Dedifferentiated amniotic fluid mesenchymal stem cell (primary cell): ENCODE measurements at regions not wholly inside any gene's neighbourhood (a gene's known extent, or its start where the extent isn't known, plus 50 kb on each side); places are given as distances from the start of the nearest gene placed in this dataset.

Source experiments
- DNase-seq: peaks from one replicate; pipeline ENCODE4 v3.0.0-alpha.2; 2016; ENCODE audit errors: extremely low spot score

DNA sequence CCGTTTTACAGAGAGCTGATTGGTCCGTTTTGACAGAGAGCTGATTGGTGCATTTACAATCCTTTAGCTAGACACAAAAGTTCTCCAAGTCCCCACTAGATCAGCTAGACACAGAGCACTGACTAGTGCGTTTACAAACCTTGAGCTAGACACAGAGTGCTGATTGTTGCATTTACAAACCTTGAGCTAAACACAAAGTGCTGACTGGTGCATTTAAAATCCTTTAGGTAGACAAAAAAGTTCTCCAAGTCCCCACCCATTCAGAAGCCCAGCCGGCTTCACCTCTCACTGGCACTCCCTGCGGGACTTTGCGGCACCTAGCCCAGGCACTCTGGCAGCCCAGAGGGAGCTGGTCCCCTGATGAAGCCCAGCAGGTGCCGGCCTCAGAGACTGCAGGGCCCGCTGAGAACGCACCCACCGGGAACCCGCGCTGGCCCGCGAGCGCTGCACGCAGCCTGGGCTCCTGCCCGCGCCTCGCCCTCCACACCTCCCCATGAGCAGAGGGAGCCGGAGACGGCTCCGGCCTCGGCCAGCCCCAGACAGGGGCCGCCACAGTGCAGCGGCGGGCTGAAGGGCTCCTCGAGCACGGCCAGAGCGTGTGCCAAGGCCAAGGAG is 508.1 kb upstream of the CHAC2 start:
- DNase-seq: no peak

DNA sequence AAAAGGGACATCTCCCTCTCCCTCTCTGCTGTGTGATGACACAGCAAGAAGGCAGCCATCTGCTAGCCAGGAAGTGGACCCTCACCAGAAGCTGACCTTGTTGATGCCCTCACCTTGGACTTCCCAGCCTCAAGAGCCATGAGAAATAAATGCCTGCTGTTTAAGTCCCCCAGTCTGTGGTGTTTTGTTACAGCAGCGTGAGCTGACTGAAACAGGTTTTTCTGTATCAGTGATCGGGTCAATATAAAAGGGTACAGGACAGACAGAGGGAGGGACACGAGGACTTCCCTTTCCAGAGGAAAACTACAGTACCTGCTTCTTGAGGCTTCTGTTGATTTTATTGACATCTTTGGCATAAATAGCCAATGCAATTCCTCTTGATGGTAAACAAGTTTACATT is 510.3 kb upstream of the CHAC2 start:
- no peak for DNase-seq

DNA sequence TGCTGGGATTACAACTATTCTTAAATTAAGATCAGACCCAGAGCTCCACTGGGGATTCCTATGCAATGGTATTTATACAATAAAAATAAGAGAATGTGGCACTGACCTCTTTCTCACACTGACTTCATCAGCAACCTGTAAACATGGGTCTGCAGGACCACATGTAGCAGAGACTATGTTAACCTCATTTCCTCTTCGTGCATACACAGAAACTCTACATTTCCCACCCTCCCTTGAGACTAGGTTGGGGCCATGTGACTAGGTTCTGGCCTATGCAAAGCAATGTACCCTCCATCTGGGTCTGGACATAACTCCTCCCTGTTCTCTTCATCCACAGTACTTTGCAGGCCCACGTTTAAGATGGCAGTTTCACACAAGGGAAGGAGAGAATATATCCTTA is 514.4 kb upstream of the CHAC2 start:
- no peak for DNase-seq

DNA sequence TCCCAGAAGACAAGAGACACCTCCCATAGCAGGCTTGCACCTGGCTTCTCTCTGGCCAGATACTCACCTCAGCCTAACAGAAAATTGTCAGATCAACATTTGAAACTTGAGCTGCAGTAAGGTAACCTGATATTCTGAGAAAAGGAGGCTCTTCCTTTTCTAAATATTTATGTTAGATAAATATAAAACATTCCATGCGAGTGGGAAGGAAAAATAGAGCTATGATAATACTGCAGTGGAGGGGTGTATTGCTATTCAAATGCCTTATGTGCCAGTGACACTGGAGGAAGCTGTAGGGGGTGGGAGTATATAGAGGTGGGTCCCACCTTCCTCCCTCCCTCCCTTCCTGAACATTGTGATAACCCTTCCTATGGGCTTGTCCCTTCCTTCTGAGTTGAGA is 515.5 kb upstream of the CHAC2 start:
- DNase-seq: no peak

DNA sequence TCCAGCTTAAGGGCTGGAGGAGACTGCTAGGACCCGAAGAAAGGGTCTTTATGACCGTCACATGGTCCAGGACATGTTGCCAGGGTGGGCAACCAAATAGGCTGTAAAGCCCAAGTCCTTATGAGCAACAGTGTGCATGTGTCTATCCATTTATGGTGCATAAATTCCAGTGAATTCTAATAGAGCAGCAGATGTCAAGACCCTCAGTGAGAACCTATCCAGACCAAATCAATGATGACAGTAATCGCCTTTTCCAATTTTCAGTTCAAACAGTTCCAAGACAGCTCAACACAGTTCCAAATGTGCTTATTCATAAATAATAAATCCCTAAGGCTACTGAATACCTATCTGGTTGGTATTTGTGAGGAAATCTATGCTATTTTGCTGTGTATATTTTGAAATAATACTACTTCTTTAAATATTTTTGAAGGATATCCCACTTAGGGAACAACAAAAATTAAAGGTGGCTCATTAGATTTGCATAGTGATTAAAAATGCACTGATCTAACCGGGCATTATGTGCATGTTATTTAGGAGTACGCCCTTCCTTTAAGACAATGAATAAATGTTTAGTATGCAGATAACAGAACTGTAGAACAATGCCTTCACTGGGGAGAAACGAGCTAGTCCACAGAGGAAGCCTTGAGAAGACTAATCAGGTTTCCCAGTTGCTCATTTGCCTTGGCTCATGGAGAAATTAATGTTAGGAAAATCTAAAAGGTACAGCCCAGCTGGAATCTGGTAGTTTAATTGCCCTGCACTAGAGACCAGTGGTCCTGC is 519.5 kb upstream of the CHAC2 start:
- DNase-seq: no peak

DNA sequence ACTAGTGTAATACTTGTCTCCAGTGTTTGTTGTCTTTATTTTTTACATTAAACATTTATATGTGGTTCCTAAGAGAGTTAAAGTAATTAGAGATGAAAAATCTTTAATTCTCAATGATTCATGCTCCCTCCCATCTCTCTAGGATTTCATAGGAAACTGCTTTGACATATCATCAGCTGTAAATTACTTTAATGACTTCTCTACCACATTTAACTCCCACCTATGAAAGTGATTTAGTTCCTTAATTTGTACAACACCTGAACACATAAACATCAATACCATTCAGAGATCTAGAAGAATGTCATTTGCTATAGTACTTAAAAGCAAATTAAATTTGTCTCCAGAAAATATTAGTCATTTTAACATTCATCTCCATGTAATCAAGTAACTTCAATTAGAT is 524.2 kb upstream of the CHAC2 start:
- no peak for DNase-seq

DNA sequence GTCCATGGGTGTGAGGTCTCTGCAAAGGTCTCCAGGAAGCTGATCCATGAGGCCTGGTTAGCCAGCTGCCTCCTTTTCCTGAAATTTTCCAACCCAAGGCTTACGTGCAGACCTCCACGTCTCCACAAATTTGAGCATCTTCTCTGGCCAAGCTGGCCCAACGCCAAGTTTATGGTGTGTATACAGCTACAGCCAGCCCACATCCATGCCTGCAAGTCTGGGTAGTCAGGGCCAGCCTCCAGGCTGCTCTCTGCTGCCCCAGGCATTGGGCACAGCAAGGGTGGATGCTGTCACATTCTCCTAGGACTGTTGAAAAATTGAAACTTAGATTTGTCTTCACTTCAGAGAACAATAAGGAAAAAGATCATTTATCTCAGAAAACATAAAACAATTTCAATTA is 525.5 kb upstream of the CHAC2 start:
- no peak for DNase-seq

DNA sequence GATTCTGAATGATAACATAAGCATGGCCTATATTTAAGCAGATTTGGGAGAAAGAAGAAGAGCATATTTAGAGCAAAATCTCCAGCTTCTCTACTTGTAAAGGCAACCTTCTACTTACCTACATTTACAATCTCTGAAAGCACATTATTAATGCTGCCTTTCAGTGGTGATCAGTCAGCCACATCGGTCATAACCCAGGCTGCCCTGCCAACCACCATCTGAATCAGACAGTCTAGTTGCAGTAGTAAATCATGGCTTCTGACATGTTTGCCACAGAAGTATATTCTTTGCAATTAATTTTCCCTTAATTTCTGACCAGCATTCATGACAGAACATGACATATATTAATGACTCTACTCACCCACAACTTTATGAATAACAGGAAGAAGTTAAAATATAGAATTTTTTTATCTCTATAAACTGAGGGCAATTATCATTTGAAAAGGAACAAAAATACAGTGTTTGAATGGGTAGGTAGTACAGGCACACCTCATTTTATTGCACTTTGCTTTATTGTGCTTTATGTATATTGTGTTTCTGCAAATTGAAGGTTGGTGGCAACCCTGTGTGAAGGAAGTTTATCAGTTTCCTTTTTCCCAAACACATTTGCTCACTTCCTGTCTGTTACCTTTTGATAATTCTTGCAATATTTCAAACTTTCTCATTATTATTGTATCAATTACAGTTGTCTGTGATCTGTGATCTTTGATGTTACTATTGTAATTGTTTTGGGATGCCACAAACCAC is 531.6 kb upstream of the CHAC2 start:
- DNase-seq: no peak

DNA sequence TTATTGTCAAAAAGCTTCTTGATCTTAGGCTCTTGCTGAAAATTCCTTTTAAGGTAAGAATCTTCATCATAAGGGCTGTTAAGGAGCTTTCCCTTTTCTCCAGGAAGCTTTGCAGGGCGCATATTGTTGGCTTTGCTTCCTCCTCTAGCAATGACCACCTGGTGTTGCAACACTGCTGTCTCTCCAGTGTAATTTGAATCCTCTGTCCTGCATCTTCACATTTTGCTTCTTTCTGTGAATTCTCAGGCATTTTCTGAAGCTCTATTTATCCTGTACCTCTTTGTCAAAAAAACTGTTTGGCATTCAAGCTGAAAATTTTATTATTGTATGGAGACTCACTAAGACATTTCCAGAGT is 533.1 kb upstream of the CHAC2 start:
- DNase-seq: no peak

DNA sequence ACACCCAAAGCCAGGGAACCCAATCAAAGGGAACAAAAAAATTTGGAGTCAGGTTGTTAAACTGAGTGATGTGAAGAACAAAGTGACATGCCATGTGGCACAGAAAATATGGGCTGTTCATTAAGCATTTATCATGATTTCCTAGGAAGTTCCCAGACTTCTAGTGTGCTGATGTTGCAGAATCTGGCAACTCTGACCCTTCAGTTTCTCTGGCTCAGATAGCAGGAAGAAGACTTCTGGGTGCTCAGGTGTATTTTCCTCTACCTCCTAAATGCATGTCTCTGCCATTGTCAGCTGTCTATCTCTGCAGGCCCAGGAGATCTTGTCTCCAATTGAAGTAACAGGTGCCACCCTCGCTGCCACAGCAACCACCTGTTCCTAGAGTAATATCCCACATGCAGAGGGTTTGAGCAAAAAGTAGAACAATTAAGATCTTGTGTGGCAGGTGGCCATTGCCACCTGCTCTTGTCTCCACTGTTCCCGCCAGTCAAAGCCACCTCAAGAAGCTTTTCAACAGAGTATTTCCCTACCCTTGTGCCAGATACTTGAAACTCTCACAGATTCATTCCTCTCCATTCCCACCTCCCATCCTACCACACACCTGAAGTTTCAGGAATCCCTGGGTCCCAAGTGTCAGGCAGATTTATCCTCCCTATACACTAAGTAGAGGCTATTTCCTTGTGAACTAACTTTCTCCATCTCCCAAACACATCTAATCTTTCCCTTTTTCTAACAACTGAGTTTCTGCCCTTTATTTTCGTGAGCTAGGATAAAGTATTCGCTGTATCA is 533.7 kb upstream of the CHAC2 start:
- DNase-seq: no peak

DNA sequence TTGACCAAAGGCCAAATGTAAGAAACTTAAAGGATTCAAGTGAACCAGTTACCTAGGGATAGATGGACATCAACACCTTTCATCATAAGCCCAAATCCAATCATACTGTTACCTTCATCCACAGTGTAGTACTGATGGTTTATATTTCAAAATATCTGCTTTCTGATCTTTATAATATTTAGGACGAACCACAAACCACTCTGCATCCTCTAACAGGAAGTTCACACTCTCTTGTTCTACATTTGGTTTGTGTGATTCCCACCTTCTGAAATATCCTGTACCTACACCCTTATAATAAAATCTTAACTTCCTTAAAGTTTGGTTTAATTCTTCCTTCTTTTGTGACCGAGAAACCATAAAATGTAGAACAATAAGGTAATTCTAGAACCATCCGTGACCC is 535.7 kb upstream of the CHAC2 start:
- no peak for DNase-seq

DNA sequence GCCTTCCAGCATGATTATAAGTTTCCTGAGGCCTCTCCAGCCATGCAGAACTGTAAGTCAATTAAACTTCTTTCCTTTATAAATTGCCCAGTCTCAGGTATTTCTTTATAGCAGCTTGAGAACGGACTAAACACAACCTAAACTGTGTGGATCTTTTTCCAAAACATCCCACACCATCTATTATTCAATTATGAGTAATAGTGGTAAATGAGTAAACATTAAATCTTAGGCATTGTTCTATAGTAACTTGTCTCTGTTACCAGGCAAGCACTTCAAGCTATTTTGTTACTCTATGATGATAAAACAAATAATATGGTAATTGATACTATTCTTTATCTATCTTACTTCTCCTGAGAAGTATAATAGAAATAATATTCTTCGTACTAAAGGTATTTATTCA is 536.9 kb upstream of the CHAC2 start:
- DNase-seq: no peak

DNA sequence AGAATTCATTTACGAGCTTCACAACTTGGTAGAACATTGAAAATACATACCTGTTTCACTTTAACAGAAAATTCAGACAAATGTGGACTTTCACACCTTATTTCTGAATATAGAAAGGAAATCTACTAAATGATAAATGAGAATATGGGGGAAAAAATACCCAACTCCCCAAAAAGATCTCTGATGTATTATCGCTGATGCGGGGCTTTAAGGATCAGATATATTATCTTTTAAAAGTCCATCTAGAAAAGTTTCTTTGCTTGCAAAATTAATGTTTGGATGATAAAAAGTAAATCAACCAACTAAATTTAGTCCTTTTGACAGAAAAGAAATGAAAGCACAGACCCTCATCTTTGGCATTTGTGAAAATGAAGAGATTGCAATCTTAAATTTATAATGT is 540.1 kb upstream of the CHAC2 start:
- DNase-seq: no peak

DNA sequence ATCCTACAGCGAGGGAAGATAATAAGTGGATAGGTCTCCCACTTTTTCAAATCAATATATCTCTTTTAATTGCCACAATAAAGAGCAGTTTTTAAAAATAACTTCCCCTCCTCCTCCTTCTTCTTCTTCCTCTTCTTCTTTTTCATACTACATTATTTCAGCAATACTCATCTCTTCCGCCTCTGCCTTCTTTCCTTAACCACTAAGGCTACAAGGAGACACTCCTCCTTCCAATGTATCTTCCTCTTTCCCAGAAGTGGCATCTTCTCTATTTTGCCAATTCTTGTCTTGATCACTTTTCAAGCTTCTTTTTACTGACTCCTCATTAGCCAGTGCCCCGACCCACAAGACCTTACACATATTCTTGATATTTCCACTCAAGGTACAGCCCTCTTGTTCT is 546.6 kb upstream of the CHAC2 start:
- no peak for DNase-seq

DNA sequence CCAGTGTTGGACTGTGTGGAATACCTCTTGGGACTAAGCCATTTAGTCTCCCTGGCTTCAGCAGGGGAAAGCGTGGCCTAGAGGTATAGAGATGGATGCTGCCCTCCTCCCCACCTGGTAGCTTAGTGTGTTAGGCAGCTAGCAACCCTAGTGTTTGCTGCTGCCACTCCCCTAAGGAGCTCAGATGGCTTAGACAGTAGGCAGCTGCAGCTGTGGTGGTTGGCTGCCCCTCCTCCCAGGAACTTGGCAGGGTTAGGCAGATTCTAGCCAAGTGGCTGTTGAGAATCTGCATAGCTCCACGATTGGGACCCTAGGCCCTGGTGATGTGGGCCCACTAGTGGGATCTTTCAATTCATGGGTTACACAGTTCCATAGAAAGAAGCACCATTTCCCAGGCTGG is 550.4 kb upstream of the CHAC2 start:
- no peak for DNase-seq

DNA sequence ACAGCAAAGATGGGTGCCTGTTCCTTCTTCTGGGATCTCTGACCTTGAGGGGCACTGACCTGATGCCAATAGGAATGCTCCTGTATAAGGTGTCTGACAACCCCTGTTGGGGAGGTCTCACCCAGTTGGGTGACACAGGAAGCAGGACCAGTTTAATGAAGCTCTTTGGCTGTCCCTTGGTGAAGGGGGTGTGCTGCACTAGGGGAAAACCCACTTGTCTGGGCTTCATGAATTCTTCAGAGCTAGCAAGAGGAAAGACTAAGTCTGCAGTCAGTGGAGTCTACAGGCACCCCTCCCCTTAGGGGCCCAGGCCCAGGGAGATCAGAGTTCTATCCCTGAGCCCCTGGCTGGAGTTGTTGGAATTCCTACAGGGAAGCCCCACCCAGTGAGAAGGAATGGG is 550.8 kb upstream of the CHAC2 start:
- no peak for DNase-seq

DNA sequence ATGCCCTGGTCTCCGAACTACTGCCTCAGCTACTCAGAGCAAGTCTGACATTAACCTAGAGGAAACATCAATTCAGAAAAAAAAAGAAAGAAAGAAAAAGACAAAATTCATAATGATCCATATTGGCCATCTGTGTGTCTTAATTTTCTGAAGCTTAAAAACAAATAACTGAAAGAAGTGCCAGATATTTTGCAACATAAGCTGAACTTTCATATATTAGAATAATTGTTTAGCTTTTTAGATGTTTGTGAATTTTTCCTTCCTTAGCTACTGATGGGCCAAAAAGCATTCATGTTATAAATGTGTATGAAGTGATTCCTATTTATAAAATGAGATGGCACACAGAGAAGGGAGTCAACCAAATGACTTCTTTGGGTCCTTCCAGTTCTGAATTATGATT is 555.0 kb upstream of the CHAC2 start:
- DNase-seq: no peak

DNA sequence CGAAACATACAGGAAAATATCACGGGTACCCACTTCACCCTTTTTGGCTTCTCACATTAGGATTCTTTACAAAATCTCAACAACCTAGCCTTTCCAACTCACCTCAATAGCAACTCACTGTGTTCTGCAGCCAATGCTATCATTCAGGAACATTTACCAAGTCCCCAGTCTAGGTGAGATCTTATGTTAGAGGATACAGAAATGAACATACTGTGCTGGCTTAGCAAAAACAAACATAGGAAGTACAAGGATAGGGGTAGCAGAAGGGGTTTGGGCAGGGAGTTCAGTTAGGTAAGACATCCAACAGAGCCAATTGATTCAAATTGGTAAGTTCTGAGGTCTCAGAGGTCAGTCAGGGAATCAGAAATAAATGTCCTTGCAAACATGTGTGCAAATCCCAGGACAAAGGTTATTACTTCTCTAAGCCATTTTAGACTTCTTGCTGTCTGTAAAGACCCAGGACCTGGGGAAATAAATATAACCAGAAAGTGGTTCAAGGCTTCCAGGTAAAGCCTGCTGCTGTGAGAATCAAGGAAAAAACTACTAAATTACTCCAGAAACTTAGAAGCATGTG is 556.3 kb upstream of the CHAC2 start:
- DNase-seq: no peak

DNA sequence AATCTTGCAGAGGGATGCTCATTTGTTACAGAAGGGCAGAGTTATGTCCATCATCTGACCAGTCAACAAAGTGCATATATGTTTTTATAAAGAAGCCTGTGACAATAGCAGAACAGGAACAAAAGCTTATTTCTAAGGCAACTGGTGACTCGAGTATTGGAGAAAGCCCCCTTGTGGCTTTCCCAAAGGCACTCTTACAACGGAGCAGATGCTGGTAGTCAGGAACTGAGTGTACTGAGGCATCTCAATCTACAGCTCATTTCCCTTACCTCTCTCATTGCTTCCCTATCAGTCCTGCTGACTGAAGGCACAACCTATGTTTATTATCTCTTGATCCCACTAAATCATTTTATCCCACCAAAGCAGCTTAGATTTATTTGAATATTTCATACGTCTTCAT is 557.1 kb upstream of the CHAC2 start:
- no peak for DNase-seq

DNA sequence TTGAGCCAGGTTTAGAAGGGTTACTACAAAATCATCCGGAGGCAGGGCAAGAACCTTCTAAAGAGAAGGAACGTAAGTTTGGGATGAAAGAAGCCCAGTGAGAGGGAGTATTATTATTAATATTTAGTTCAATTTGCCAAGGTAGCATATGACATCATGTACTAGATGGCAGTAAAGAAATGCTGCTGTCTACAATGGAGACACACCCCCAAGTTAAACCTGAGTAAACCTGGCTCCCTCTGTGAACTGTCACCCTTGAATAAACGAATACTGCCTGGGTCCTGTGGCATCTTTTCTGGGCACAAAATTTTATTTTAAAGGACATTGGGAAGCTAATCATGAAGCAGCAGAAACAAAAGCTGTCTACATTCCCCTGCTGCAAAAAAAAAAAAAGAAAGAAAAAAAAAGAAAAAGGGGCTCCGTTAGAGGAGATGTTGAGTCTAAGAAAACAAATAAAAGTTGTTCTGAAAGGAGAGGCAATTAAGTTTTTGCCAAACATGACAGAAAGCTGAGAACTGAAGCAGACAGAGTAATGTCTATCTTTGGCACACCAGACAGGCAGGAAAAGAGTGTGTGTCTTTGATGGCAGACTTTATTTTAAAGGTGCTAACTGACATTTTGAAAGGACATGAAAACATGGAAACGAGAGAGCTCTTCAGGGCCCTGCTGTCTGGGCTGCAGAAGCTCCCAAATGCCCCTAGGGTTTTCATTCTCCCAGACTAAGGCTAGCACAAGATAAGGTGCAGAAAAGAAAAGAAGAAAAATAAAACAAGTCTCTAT is 557.7 kb upstream of the CHAC2 start:
- DNase-seq: no peak

DNA sequence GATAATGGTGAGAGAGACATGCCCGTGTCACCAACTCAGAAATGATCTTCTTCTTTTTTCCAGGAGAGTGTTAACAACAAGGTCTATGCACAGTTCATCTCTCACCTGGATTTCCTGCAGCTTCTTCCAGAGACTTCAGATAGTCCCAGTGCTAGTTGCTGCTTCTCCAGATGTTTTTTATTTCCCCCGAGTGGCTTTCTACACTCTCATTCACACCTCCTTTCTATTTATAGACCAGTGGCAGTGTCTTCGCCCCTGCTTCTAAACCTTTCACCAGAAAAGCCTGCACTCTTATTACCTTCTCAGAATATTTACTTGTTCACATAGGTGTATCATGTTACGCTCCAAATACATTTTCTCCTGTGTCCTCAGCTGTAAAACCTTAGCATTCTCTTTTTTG is 558.8 kb upstream of the CHAC2 start:
- no peak for DNase-seq
